Suppressor macrophage treated with lipopolysaccharide for 4 hours (primary cell): ENCODE measurements at regions not wholly inside any gene's neighbourhood (a gene's known extent, or its start where the extent isn't known, plus 50 kb on each side); places are given as distances from the start of the nearest gene placed in this dataset.

Experiments used
- DNase-seq: peaks from one replicate; pipeline ENCODE4 v3.0.0-alpha.2; 2020

GRCh38 chr1:30511991-30512913 is 211.1 kb downstream of the MATN1 start:
- no peak for DNase-seq

- DNase-seq: no peak
Observed at GRCh38 chr1:30511563-30511962, 211.8 kb downstream of the MATN1 start.

GRCh38 chr1:30511106-30511505 is 212.3 kb downstream of the MATN1 start:
- no peak for DNase-seq

GRCh38 chr1:30509670-30510069 is 213.7 kb downstream of the MATN1 start:
- DNase-seq: no peak

- no peak for DNase-seq
Observed at GRCh38 chr1:30508611-30509010, 214.8 kb downstream of the MATN1 start.

- no peak for DNase-seq
Observed at GRCh38 chr1:30508175-30508448, 215.3 kb downstream of the MATN1 start.

- DNase-seq: no peak
Observed at GRCh38 chr1:30507401-30508174, 215.8 kb downstream of the MATN1 start.

- no peak for DNase-seq
Observed at GRCh38 chr1:30507016-30507312, 216.4 kb downstream of the MATN1 start.

GRCh38 chr1:30506291-30507015 is 216.9 kb downstream of the MATN1 start:
- DNase-seq: no peak

- DNase-seq: no peak
Observed at GRCh38 chr1:30505853-30506252, 217.5 kb downstream of the MATN1 start.

- DNase-seq: no peak
Observed at GRCh38 chr1:30492451-30492850, 230.9 kb downstream of the MATN1 start.

- no peak for DNase-seq
Observed at GRCh38 chr1:30491831-30492230, 231.6 kb downstream of the MATN1 start.

GRCh38 chr1:30490554-30491053 is 232.8 kb downstream of the MATN1 start:
- DNase-seq: no peak

- DNase-seq: no peak
Observed at GRCh38 chr1:30489737-30490389, 233.5 kb downstream of the MATN1 start.

- DNase-seq: no peak
Observed at GRCh38 chr1:30488324-30488913, 235.0 kb downstream of the MATN1 start.

- DNase-seq: no peak
Observed at GRCh38 chr1:30487042-30487441, 236.3 kb downstream of the MATN1 start.

- DNase-seq: no peak
Observed at GRCh38 chr1:30485072-30485471, 238.3 kb downstream of the MATN1 start.

- DNase-seq: no peak
Observed at GRCh38 chr1:30484668-30485067, 238.7 kb downstream of the MATN1 start.

GRCh38 chr1:30479575-30479974 is 243.8 kb downstream of the MATN1 start:
- no peak for DNase-seq

- no peak for DNase-seq
Observed at GRCh38 chr1:30478799-30479563, 244.4 kb downstream of the MATN1 start.

GRCh38 chr1:30478283-30478682 is 245.1 kb downstream of the MATN1 start:
- no peak for DNase-seq

GRCh38 chr1:30477588-30477987 is 245.8 kb downstream of the MATN1 start:
- DNase-seq: no peak
